Stimulated activated CD4-positive, alpha-beta T cell treated with anti-CD3 and anti-CD28 coated beads, Interleukin-2, amount 100 ng/mL, for 4 hours (primary cell): ENCODE measurements at regions not wholly inside any gene's neighbourhood (a gene's known extent, or its start where the extent isn't known, plus 50 kb on each side); places are given as distances from the start of the nearest gene placed in this dataset.
"Not testable (repeated sequence)": the region's sequence is repeated elsewhere in the genome, so short reads cannot be mapped to it uniquely, and the experiment has no call there.

Experiments used
- DNase-seq: peaks from one replicate; pipeline ENCODE4 v3.0.0-alpha.2; 2020; ENCODE audit warnings: low read depth

DNA sequence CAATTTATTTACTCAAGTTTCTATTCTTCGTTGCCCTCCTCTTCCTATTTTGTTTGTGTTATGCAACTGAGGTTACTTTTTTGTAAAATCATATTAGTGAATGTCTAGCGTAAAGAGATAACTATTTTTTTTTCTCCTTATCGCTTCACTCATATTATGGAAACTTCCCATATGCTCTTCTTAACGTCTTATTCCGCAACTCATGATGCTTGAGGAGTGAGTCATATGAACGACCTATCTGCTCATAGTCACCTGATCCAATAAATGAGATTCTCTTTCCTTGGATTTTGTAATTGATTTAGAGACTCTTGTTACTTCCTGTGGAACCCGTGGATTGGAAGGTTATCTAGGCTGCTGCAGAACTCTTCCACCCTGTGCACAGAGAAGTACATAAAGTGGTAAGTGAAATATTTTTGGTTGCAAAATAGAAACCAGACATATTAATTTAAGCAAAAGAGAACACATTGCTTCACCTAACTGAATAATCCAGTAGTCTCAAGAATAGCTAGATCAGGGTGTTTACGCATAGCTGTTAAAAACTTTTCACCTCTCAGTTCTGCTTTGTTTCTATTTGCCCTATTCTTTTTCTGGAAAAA, 719.3 kb upstream of the SGO1 start:
- no peak for DNase-seq

DNA sequence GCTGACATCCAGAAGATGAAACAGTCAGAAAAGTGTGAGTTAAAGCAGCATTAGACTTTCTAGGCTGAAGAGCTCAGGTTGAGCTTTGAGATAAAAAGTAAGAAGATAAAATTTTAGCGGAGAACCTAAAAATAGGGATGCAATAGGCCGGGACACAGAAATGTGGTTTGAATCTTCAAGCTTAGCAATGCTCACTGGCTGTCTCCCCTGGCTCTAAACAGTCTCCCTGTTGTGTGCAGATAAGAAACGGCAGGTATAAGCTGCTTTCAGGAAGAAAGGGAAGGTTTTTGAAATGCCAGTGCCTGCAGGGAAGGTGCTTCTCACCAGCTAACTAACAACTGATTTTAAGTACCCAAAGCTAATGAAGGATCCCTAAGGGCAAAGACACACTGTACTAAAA, 718.7 kb upstream of the SGO1 start:
- no peak for DNase-seq

DNA sequence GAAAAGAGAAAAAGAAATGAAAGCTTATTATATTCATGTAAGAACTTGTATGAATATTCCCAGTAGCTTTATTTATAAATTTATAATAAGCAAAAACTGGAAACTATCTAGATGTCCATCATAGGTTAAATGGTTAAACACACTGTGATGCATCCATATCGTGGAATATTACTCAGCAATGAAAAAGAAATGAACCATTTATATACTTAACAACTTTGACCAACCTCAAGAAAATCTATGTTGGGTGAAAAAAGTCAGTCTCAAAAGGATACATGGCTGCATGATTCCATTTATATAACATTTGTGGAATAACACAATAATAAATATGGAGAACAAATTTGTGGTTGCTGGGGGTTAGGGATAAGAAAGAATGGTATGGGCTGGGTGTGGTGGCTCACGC, 713.0 kb upstream of the SGO1 start:
- no peak for DNase-seq

DNA sequence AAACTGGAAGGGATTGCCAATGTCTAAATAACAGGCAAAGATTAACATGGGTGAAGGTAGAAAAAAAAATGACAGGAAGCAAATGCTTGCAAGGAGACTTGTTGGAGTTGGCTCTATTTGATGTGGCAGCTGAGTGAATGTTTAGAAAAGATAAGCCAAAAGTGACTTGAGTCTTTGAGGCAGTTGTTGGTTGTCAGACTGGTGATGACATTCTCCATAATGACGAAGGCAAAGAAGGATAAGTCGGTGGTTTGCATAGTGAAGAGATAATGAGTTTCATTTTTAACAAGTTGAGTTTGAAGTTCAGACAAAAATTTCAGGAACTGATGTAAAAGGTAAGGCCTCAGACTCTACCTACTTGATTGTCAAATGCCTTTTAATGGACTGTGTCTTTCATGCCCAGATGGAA, 704.1 kb upstream of the SGO1 start:
- DNase-seq = no peak

DNA sequence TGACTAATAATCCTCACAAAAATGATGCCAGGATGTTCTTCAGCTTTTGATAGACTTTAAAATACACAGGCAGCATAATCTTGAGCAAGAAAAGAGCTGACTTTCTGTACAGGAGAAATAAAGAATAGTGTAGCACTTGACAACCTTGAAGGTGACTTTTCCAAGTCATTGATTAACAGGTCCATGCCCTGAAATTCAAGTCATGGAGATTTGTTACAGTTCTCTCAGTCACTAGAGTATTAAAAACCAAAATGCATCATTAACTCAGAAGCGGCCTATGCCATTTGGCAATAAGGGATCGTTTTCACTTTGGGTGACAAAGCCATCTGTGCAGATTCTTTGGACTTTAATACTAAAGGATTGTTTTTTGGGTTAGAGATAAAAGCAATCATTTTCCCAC, 692.7 kb upstream of the SGO1 start:
- DNase-seq = no peak

DNA sequence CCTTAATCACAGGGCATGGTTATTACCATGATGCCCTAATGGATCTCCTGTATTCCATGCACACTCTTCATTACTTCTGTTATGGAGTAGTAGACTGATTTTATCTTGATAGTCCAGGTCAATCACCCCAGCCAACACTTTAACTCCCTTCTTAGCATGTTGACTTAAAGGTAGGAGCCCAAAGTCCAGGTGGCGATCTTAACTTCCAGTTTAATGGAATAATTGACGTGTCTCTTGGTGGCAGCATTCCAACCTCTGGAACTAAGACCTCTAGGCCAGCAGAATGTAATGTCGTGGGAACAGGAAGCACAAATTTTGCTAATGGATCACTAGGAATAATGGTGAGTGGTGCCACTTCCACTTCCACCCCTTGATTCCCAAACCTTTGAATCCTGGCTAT, 687.2 kb upstream of the SGO1 start:
- DNase-seq = no peak

DNA sequence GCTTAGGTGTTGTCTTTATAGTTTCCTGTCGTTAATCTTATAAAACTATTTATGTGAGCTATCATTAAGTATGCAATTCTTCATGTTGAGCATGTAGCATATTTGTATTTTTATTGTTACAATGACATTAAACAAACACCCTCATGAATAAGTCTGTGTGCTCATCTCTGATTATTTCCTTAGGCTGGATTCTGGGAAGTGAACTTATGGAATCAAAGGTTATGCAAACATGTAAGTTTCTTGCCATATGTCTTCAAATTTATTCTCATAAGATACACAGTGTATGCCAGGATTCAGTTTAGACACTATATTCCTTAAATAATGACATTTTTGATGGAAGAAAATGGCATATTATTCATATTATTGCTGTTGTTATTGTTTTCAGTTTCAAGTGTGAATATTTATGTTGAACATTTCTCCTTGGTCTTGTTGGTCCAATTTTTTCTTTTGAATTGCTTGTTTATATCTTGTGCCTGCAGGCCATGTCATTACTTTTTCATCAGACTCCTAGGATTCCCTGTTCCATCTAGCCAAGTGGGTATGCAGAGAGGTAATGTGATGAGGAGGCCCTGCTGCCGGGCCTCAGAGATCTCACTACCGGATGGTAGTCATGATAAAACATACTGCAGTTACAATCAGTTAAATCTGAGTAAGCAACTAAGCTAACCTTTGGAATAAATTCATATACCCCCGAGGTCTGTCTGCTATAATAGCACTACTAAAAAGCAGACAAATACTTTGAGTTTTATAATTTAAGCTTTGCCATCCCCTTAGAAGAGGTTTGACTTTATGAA, 684.3 kb upstream of the SGO1 start:
- no peak for DNase-seq

DNA sequence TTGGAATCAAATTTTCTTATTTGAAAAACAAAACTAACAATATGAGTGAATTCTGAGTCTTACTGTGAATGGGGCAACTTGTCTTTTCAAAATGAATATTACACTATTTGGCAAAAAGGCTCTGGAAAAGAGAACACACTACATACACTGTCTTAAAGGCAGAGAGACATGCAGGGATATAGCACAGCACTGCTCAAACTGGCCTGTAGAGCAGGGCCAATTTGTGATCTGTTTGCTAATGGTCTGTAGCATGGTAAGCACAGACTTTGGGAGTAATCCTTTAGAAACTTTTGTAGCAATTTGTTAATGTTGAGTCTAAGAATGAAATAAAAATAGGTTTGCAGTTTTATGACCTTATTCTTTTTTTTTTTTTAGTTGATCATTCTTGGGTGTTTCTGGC, 679.8 kb upstream of the SGO1 start:
- DNase-seq = no peak

DNA sequence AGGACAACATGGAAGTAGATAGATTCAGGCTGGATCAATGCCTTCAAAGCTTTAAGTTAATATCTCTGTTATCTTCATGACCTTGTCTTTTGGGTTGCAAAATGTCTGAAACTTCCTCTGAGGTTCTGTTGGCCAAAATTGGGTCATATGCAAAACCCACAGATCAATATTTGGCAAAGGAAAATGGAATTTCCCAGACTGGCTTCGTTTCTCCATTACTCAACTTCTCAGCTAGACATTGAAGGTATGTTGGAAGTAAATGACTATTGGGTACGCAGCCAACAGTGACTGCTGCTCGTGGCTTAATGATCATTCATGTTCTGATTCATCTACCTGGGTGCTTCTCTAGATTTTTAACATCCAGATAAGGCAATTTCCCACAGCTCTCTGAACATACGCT, 675.4 kb upstream of the SGO1 start:
- no peak for DNase-seq

DNA sequence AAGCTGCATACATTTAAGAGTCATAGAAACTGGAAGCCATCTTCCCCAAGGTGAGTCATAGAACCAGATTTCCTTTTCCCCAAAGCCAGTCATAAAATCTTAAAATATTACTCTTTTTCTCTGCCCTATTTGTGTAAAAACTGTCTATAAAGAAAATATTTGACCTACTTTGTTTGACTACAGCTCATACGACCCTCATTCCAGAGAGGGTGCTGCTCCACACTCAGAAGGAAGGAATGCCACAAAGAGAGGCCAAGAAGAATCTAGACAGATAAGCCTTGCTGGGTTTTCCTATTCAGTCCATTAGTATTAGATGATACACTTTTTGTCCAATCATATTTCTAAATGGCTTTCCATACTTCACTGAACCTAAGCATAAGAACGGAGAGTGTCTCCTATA, 671.6 kb upstream of the SGO1 start:
- DNase-seq = no peak

DNA sequence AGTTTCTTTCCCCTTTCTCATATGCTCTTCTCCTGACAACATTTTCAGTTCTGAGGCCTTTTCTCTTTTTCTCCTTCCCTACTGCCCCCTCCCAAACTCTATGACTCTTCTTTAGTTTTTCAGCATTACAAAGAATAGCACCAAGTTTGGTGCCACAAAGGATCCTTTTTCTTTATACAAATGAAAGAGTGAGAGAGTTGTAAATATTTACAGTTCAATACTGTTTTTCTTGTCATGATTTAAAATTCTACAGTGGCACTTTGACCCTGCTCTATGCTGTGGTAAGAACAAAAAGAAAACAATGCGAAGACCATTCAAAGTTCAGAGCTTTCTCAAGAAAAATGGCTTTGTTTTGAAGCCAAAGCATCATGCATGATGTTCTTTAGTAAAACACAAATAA, 667.9 kb upstream of the SGO1 start:
- no peak for DNase-seq

DNA sequence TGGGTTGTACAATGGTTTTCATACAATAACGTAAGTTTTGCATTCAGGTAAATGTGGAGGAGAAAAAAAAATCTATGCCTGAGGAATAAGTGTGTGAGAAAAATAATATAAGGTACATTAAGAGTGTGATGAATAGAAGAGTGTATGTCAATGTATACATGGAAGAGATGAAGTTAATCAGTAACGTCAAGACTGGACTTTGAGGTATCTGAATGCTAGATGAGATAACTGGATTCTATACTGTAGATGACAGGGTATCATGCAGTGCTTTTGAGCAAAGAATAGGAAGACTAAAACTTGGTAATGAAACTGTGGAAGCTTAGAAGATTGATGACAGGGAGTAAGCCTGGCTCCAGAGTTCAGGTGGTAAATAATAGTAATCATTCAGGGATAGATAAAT, 666.7 kb upstream of the SGO1 start:
- DNase-seq = no peak

DNA sequence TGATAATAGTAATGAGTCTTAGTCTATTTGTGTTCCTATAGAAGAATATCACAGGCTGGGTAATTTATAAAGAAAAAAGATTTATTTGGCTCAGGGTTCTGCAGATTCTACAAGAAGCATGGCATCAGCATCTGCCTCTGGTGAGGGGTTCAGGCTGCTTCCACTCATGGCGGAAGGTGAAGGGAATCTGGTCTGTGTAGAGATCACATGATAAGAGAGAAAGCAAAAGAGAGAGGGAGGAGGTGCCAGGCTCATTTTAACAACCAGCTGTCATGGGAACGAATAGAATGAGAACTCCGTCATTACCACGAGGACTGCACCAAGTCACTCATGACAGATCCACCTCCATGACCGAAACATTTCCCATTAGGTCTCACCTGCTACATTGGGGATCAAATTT, 664.0 kb upstream of the SGO1 start:
- DNase-seq = no peak

DNA sequence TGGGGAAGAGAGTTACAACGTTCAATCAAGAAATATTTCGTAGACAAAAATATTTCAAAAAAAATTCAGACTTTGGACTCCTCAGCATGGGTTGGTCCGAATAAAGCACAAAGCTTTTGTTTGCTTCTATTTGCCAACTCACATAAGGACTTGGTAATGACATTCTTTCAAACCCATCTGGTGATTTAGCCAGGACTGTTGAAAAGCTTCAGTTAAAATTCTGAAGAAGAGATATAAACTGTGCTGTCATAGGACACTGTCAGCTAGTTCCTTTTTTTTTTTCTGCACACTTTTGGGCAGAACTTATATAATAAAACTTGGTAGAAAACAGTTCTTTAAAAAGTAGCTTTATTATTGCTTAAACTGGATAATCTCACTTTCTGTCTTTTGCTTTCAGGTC, 660.8 kb upstream of the SGO1 start:
- no peak for DNase-seq

DNA sequence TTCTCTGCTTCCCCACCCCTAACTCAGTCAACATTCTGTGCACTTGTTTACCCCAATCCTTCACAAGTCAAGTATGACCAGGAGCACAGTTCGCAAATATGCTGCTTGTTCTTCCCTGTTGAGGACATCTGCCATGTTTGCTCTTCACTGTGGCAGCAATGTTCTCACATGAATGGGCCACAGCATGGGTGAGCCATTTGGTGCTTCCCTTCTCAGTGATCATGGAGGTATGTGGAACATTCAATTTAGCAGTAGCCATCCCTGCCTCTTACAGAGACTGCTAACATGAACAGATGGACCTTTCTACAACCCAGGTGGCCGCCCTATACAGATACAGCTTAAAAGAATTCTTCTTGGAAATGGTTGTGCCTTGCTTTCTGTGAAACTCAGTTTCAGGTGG, 660.1 kb upstream of the SGO1 start:
- no peak for DNase-seq

DNA sequence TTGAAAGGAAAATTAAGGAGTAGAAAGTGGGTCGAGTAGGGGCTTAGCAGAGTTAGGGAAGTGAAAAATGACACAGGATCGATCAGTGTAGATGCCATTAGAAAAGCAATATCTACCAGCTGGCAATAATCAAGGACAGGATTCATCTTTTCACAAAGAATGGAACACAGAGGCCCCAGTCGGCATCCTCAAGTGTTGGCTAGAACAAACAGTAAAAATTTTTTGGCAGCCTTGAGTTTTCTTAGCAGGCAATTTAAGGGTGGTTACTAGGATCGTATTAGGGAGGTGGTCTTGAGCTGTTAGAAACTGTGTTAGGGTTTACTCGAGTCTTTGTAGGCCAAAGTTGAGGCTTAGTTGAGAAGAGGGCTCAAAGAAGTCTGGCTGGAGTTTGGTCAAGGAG, 658.8 kb upstream of the SGO1 start:
- DNase-seq = no peak

DNA sequence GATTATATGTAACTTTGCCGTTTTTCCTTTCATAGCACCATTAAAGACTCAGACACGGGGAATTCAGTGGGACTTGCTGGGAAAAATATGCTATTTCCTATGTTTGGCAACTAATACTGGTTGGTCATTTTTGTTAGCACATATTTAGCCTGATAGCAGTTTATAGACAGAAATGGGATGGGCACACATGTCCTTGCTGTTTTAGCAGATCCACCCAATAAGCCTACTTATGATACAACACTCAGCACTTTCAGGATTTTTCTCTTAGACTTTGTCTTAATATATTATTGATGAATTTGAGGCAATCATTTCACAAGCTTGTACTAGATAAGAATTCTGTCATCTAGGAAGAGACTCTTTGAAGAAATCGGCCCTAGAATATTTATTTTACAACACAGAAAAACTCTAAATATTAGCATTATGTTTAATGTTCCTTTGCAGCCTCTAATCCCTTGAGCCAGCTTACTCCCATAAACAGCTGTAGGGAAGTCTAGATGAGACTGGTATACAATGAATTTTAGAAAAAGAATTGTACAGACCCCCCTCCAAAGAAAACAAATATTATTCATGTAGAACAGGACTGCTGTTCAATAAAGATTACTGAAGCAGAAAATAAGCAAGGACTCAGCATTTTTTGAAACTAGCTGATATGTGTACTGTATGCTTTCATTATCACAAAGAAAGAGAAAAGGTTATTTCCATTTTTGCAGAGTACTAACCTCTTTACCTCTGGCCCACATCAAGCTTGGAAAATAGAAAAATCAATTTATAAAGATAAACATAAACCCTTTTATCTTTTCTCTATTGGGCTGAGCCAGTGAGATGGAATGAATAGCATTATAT, 656.8 kb upstream of the SGO1 start:
- no peak for DNase-seq

DNA sequence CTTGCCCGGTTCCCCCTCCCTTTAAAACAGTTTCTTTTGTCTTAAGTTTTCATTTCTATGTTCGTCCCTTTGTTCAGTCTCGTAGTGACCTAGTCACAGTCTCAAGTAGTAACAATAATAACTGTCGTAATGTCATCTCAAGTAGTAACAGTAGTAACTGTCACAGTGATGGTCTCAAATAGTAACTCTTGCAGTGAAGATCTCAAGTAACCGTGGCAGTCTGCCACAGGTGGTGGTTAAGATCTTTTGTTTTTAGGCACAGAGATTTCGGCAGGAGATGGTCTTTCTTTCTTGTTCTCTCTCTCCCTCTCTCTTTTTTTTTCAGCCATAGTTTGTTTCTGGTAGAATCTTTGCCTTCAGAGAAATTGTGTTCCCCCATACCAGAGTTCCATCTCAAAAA, 656.0 kb upstream of the SGO1 start:
- no peak for DNase-seq

DNA sequence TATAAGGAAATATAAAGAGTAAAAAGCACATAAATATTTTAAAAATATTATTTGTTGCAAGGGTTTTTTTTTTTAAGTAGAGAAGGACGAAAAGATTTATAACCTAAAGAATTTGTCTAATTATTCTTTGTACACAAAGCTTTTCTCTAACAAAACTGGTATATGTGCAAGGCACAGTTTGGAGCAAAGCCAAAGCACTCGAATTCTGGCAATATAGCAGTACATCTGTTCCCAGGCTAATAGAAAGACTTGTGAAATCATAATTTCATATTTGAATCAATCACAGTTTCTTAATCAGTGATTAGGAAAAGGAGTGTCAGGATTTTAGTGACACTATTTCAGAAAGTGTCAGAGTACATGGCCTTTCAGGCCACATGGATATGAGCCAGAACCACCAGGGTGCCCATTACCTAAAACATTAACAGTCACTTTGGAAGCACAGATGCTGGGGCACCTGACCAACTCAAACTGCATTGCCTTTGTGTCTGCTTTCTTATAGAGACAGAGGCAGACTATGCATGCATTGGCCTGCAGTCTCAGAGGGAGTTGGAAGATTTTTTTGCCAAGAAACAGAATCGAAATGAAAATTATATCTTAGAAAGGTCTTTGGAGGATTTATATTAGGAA, 651.8 kb upstream of the SGO1 start:
- DNase-seq = no peak

DNA sequence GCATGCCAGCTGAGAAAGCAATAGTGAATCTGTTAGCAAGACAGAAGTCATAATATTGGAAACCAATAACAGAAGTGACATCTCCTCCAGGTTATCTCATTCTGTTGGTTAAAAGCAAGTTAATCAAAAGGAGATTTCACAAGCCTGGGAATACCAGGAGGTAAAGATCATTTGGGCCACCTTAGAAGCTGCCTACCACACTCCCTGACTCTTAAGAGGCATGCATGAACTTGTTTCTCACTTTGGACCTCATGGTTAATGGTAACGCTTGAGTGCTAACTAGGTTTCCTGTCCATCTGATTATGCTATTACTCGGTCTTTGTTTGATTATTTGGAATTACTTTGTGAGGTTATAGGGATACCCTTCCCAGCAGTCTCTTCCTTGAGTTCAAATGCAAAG, 650.8 kb upstream of the SGO1 start:
- DNase-seq = no peak

DNA sequence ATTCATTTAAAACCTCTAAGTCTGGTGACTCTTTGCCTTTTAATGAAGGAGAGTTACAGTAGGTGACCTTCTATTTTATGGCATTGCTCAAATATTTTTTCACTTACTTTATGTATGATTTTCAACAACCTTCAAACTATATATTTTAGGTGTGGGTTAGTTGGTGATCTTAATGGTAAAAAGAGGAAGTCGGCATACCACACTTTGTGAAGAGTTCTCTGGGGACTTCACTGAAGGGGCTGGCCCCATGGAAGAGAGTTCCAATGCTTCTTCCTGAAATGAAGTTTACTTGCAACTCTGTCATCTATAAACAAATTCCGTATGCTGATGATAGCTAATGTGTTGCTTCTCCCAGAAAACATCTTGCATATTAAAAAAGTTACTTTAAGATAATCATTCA, 647.0 kb upstream of the SGO1 start:
- DNase-seq = no peak

DNA sequence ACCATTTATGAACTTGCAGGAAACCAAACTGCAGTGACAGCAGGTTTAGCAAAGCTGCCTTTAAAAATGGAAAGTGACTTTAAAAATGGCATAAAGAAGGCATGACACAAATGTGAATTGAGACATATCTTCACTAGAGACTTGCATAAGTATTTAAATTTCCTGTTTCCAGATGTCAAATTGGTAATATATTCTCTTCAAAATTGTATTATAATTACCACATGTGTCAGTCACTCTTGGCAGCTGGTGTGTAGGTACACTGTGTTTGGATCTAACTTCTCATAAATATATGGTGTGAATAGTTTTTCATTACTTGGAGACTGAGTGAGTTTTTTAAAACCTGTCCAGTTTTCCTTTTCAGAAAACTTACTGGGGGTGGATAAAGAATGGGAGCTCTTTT, 636.2 kb upstream of the SGO1 start:
- no peak for DNase-seq

DNA sequence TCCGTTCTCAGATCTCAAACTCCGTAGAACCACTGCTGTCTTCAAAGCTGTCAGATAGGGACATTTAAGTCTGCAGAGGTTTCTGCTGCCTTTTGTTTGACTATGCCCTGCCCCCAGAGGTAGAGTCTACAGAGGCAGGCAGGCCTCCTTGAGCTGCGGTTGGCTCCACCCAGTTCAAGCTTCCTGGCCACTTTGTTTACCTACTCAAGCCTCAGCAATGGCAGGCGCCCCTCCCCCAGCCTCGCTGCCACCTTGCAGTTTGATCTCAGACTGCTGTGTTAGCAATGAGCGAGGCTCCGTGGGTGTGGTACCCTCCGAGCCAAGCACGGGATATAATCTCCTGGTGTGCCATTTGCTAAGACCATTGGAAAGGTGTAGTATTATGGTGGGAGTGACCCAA, 634.9 kb upstream of the SGO1 start:
- not testable (repeated sequence) for DNase-seq
